Cardiac fibroblast (primary cell): ENCODE measurements at regions not wholly inside any gene's neighbourhood (a gene's known extent, or its start where the extent isn't known, plus 50 kb on each side); places are given as distances from the start of the nearest gene placed in this dataset.
A peak's percentile ranks its signal among the peaks of the same experiment; 100 is the strongest.

ENCODE experiments used
- DNase-seq, 2 donors: peaks; one replicate each; pipeline versions ENCODE4 v3.0.0 to v3.0.0-alpha.2; 2010; ENCODE audit warnings: low read depth in 2 of 2
- H3K4me3 ChIP-seq, 2 donors: replicated peaks in 1 of 2; 1 replicate in 1 of 2; 2 replicates in 1 of 2; pipeline ENCODE4 v1.5.1; 2011; ENCODE audit warnings: low read depth in 2 of 2, low read length in 2 of 2, mild to moderate bottlenecking in 2 of 2, moderate library complexity in 1 of 2
- CTCF ChIP-seq: IDR thresholded peaks from one replicate; pipeline ENCODE4 v1.5.1; 2011; ENCODE audit warnings: low read depth, mild to moderate bottlenecking, low read length, inconsistent platforms

DNA sequence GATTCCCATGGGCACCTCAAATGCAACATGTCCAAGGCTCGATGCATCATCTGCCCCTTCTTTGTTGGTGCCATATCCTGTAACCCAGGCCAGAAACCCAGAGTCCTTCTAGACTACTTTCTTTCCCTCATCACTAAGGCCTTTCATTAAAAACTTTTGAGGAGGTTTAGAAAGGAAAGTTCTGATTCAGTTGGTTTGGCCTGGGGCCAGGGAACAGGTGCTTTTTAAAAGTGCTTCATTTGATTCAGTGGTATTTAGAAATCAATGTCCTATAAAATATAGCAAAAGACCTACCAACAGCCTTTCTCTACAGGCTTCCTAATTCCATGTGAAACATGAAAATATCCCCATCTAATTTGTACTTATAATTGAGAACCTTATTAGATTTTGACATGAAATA is 341.9 kb upstream of the RORA start:
- no peak overlapping the region for H3K4me3 ChIP-seq
- no peak for TF ChIP-seq CTCF
- no peak for DNase-seq

- TF ChIP-seq CTCF: no peak
- H3K4me3 ChIP-seq: no peak overlapping the region
- no peak for DNase-seq
These were observed 335.7 kb upstream of the RORA start for GRCh38 chr15:61564785-61565184.

DNA sequence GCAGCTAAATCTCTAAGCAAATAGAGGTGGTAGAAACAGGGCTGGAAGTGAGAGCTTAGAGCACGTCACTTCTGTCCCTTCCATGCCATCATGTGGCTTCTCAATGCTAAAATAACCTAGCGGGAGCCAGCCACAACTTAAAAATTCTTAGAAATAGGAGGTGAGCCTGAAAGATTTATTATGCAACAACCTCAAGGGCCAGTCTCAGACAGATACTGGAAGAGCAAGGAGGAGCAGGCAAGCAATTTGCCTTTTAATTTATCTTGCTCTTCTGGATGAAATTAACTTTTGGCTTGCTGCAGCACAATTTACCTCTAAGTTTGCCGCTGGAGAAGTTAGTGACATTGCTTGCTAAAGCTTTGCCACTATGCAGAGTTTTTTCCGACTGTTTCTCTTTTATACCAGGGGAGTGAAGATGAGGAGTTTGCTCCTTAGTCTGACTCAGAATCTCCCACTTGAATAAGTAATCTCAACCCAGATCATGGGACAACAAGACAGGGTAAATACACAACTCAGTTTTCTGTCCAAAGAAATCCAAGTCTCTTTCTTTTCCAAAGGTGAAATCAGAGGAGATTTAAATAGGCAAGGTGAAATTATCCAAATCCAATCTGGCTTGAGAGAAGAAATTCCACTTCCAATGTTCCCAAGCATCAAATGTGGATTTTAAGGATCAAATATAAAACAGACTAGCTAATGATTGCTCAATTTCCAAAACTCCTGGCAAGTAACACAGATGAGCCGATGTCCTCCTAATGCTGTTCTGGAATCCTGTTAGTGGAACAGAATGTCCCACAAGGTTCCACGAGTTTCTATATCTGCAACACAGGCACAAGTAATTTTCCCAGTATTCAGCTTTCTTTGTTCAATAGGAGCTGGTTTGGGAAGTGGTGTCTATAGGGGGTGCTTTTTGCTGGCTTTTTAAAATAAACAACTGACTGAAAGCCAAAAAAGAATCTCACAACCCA is 329.4 kb upstream of the RORA start:
- H3K4me3 ChIP-seq: no peak overlapping the region
- no peak for TF ChIP-seq CTCF
- no peak for DNase-seq

- TF ChIP-seq CTCF: no peak
- peak; percentile 6 to 53 for DNase-seq
- no peak overlapping the region for H3K4me3 ChIP-seq
These were observed 327.0 kb upstream of the RORA start for GRCh38 chr15:61556037-61556648.

- TF ChIP-seq CTCF: no peak
- no peak overlapping the region for H3K4me3 ChIP-seq
- no peak for DNase-seq
These were observed 320.6 kb upstream of the RORA start for GRCh38 chr15:61549727-61550126.

- DNase-seq: no peak
- no peak for TF ChIP-seq CTCF
These were observed 316.7 kb upstream of the RORA start for GRCh38 chr15:61545763-61546162.

More at GRCh38 chr15:61545763-61546162, 316.7 kb upstream of the RORA start:
- H3K4me3 ChIP-seq: no peak overlapping the region
